Esophagus muscularis mucosa (tissue), 4 donors: ENCODE measurements at regions not wholly inside any gene's neighbourhood (a gene's known extent, or its start where the extent isn't known, plus 50 kb on each side); places are given as distances from the start of the nearest gene placed in this dataset.

Experiments
- DNase-seq: peaks from one replicate; pipeline ENCODE4 v3.0.0-alpha.2; 2017; ENCODE audit errors: extremely low spot score
- H3K27ac ChIP-seq, 4 donors: fragments of 200-600 bp; sonication (generic); replicated peaks in 1 of 4; 1 replicate in 3 of 4; 2 replicates in 1 of 4; pipeline ENCODE4 v1.5.1; 2016 to 2019; ENCODE audit warnings: mild to moderate bottlenecking in 1 of 4
- H3K27me3 ChIP-seq, 4 donors: fragments of 200-600 bp; sonication (generic); one replicate each; pipeline versions ENCODE4 v1.5.1 to v1.6.0; 2016 to 2019
- H3K36me3 ChIP-seq, 4 donors: fragments of 200-600 bp; sonication (generic); one replicate each; pipeline ENCODE4 v1.5.1; 2016 to 2019
- H3K4me1 ChIP-seq, 4 donors: fragments of 200-600 bp; sonication (generic); one replicate each; pipeline ENCODE4 v1.5.1; 2016 to 2019
- H3K4me3 ChIP-seq, 4 donors: fragments of 200-600 bp; sonication (generic); 1 replicate in 2 of 4; 2 replicates in 2 of 4; pipeline ENCODE4 v1.5.1; 2016 to 2019; ENCODE audit warnings: mild to moderate bottlenecking in 4 of 4, moderate library complexity in 1 of 4
- H3K9me3 ChIP-seq, 4 donors: fragments of 200-600 bp; sonication (generic); 1 replicate in 3 of 4; 2 replicates in 1 of 4; pipeline ENCODE4 v1.5.1; 2016 to 2019
- CTCF ChIP-seq, 3 experiments: fragments of 200-600 bp in 2 of 3; fragments of 450-650 bp in 1 of 3; sonication (generic) in 2 of 3; IDR thresholded peaks; one replicate each; pipeline ENCODE4 v1.5.1; 2017 to 2019; ENCODE audit warnings: antibody characterized with exemption in 3 of 3, mild to moderate bottlenecking in 2 of 3, moderate library complexity in 1 of 3
- EP300 ChIP-seq: sonication (generic); formaldehyde crosslinking; IDR thresholded peaks from one replicate; pipeline ENCODE4 v1.6.1; 2017; ENCODE audit warnings: antibody characterized with exemption
- POLR2A ChIP-seq: fragments of 450-650 bp; IDR thresholded peaks from one replicate; pipeline ENCODE4 v1.6.1; 2017; ENCODE audit warnings: antibody characterized with exemption, moderate library complexity, mild to moderate bottlenecking, low read depth
- POLR2AphosphoS5 ChIP-seq, 2 donors: sonication (generic); formaldehyde crosslinking; IDR thresholded peaks; one replicate each; pipeline ENCODE4 v1.6.1; 2017; ENCODE audit warnings: antibody characterized with exemption in 2 of 2
- WGBS: methylation state at CpG from one replicate; pipeline ENCODE4 v1.1.5; 2018; 5-methylcytosine and 5-hydroxymethylcytosine counted together
- intact Hi-C: fragments of 100-400 bp; cut with DNase I; formaldehyde crosslinking; loops from one replicate; pipeline ENCODE4 v1.15.1; 2023

DNA sequence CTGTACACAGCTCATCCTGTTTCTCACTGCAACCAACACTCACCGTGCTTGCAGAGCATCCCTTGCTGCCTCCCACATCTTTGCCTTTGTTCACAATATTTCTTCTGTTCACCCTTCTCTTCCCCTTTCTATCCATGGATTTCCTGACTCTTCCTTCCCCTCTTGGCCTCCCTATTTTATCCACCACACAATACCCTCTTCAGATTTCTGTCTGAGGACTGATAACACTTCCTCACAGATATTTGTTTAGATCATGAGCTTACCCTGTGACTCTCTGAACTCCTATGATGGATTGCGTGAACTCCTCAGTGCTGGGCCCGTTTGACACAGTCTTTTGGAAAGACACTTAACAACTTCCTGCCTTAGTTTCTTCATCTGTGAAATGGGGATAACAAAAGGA is 62.8 kb upstream of the GPR158 start:
- Histone ChIP-seq H3K9me3 (no peaks in the 10 kb centered on the region), H3K4me1 (peaks cover 0 to 8% (median 6%) of the 10 kb centered on the region in 4 donors), H3K36me3 (no peaks in the 10 kb centered on the region), H3K4me3 (no peak overlapping the region), H3K27me3 (peaks cover 0 to 14% (median 0%) of the 10 kb centered on the region in 4 donors), H3K27ac (no peak overlapping the region)
- WGBS: 68% methylated on average over 3 of the region's 3 CpGs
- DNase-seq: peak; percentile 47
- TF ChIP-seq CTCF (IDR thresholded peaks at IDR 0.05) (no peak), POLR2A (no peak), EP300 (no peak), POLR2AphosphoS5 (IDR thresholded peaks at IDR 0.05) (no peak)
- intact Hi-C loops: loop anchor here (5.0 kb wide), 1 partner anchor 115 kb away; no protein-coding TSS in a partner anchor

DNA sequence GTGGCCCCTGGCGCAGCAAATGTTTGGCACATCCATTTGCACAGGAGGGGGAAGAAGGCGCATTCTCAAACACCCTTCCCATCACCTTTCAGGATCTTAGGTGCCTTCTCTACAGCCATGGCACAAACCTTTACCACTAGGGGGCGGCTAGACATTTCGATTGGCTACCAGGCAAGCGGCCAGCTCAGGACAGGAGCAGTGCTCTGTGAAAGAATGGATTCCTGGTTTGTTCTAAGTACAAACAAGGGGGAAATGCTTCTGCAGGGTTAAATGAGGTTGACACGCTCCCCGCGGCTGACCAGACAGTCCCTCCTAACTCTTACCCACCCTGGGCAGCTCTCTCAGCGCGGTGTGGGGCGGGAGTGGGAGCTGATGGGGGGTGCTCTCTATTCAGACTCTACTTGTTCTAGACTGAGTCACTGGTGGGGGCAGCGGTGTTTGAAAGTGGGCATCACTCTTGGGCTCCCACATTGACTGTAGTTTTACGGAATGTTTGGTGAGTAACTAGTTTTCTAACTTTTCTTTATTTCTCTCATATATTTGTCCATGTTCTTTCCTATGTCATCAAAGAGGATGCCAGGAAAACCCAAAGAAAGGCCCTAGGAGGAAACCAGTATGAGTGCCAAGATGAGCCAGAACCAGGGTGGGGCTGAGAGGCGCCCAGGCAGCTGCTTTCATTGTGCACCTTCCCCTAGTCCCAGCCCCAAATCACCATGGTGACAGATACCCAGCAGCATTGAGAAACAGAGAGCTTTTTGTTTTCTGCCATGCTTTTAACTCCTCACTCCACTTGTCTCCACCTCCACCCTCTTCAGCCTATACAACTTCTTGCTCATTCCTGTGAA is 61.4 kb upstream of the GPR158 start:
- Histone ChIP-seq H3K36me3 (no peaks in the 10 kb centered on the region), H3K4me3 (no peak overlapping the region), H3K4me1 (peaks cover 0 to 8% (median 6%) of the 10 kb centered on the region in 4 donors), H3K27me3 (peaks cover 0 to 24% (median 0%) of the 10 kb centered on the region in 4 donors), H3K9me3 (no peaks in the 10 kb centered on the region), H3K27ac (no peak overlapping the region)
- WGBS: 20% methylated on average over 14 of the region's 14 CpGs
- DNase-seq: peak; percentile 91
- no peak for TF ChIP-seq POLR2AphosphoS5 (IDR thresholded peaks at IDR 0.05)
- peak; percentile 42 to 66 (median 52) for TF ChIP-seq CTCF (IDR thresholded peaks at IDR 0.05)
- intact Hi-C loops: loop anchor here (5.0 kb wide), 1 partner anchor 114 kb away; no protein-coding TSS in a partner anchor

GRCh38 chr10:25114036-25114411 is 60.8 kb upstream of the GPR158 start:
- no peak overlapping the region for H3K4me3 ChIP-seq
- H3K27me3 ChIP-seq: peaks cover 0 to 24% (median 0%) of the 10 kb centered on the region in 4 donors
- H3K27ac ChIP-seq: no peak overlapping the region
- DNase-seq: peak; percentile 62
- no peaks in the 10 kb centered on the region for H3K9me3 ChIP-seq
- TF ChIP-seq CTCF (IDR thresholded peaks at IDR 0.05): no peak
- no peak for TF ChIP-seq EP300
- TF ChIP-seq POLR2AphosphoS5 (IDR thresholded peaks at IDR 0.05): no peak
- no peak for TF ChIP-seq POLR2A
- peaks cover 0 to 8% (median 6%) of the 10 kb centered on the region in 4 donors for H3K4me1 ChIP-seq
- no peaks in the 10 kb centered on the region for H3K36me3 ChIP-seq
- intact Hi-C loops: loop anchor here (5.0 kb wide), 1 partner anchor 113 kb away; no protein-coding TSS in a partner anchor
- 86% methylated on average over 2 of the region's 2 CpGs for WGBS

DNA sequence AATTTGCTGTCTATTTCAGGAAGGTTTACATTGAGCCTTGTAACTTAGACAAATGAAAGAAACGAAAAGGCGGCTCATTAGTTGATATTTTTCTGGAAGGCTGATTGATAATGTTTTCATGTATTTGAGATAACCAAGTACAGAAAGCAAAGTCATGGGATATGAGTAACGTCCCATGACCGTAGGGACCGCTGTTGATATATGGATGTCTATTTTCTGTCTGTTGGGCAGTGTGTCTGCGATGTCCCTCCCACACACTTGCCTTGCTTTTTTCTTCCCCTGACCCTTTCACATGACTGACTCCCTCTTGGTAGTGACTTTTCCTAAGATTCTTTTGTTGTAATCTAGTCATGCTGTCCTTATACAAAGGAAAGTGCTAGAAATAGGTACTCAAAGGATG is 57.0 kb upstream of the GPR158 start:
- intact Hi-C loops: no loop called here
- no peak overlapping the region for H3K4me3 ChIP-seq
- 86% methylated on average over 6 of the region's 6 CpGs for WGBS
- peaks cover 0 to 8% (median 6%) of the 10 kb centered on the region in 4 donors for H3K4me1 ChIP-seq
- H3K9me3 ChIP-seq: no peaks in the 10 kb centered on the region
- TF ChIP-seq POLR2AphosphoS5 (IDR thresholded peaks at IDR 0.05): no peak
- no peak for TF ChIP-seq EP300
- no peak for TF ChIP-seq POLR2A
- no peak for TF ChIP-seq CTCF (IDR thresholded peaks at IDR 0.05)
- H3K36me3 ChIP-seq: no peaks in the 10 kb centered on the region
- DNase-seq: no peak
- H3K27ac ChIP-seq: no peak overlapping the region
- peaks cover 0 to 24% (median 0%) of the 10 kb centered on the region in 4 donors for H3K27me3 ChIP-seq
